SK-N-DZ (cell line): ENCODE measurements at regions not wholly inside any gene's neighbourhood (a gene's known extent, or its start where the extent isn't known, plus 50 kb on each side); places are given as distances from the start of the nearest gene placed in this dataset.
"Not testable (repeated sequence)": the region's sequence is repeated elsewhere in the genome, so short reads cannot be mapped to it uniquely, and the experiment has no call there.

Source experiments
- DNase-seq: peaks from one replicate; pipeline ENCODE4 v3.0.0-alpha.2; 2015; ENCODE audit warnings: low spot score

- no peak for DNase-seq
Measured at GRCh38 chr3:152581951-152582350, 253.0 kb upstream of the P2RY1 start.

DNA sequence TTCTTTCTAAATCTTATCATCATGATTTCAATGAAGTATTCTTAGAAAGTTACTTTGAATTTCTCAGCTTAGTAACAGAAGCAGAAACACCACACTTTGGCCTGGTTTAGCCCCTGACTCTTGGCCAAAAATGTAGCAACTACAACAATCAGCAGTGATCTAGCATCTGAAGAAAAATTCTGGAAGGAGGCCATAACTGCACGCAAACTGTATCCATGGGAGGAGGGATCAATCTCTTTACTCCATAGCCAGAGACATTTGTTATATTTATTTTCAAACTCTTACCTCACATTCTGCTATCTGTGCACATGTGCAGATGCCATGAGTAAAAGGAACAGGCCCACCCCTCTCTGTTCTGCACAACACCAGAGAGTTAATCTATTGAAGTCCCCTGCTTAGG is 251.0 kb upstream of the P2RY1 start:
- DNase-seq, result no peak

GRCh38 chr3:152586974-152587373 is 248.0 kb upstream of the P2RY1 start:
- DNase-seq, result no peak

DNA sequence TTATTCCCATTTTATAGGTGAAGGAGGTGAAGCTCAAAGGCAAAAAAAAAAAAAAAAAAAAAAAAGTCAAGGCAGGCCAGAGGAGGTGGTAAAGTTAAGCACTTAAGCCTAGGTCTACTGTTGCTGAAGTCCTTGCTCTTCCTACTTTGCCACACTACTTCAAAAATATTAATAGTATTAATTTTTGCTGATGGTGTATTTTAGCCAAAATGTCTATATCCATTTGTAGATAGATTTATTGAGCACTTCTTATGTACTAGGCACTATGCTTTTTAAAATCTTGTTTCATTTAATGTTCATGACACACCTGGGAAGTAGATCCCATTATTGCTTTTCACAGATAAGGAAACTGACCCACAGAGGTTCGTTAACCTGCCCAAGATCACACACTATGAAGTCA is 247.1 kb upstream of the P2RY1 start:
- DNase-seq, result no peak

DNA sequence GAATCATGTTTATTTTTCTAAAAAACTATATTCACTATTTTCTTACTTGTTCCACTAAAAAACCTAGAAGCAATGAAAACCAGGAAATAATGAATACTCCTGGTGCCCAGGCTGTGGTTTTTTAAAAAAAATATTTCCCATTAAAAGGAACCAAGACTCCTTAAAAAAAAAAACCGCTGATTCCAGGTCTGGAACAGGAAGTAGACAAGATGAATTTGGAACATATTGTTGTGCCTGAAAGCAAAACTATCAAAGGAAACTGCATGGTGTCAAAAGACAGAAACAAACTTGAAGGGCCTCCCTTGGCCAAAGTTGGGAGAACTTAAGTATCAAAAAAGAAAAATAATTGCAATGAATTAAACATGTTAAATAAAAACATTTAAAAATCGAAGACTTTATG is 245.3 kb upstream of the P2RY1 start:
- DNase-seq, result no peak

DNA sequence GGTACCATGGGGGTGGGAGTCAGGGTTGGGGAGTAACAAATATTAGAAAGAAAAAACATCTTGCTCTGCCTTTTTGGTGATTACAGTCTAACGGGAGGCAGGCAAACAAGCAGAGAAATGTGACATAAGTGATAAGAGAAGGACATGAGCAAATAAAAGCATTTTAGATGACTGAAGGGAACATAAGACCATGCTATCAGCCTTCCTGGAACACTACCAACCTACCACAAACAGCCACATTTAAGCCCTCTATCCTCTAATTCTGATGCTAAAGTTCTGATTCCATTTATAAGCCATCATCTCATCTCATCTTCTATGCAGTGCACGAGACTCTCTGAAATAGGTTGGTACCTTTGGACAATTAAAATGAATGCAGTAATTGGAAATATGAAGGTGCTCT is 243.4 kb upstream of the P2RY1 start:
- no peak for DNase-seq

DNA sequence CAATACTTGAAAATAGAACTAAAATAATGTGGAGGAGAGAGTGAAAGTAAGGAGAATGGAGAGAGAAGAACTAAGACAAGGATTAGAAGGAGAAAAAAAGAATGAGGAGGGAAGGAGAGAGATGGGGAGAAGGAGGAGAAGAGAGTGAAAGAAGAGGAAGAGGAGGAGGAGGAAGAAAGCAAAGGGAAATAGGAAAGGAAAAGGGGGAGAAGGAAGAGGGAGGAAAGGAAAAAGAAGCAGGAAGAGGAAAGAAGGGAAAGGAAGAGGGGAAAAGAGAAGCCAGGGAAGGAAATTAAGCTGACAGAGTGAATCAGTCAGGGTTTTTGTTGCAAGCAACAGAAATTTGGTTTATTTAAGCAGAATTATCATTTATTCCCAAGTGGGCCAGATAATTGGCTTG is 241.7 kb upstream of the P2RY1 start:
- DNase-seq, result no peak

- no peak for DNase-seq
Measured at GRCh38 chr3:152595975-152596821, 238.7 kb upstream of the P2RY1 start.

GRCh38 chr3:152596832-152597231 is 238.1 kb upstream of the P2RY1 start:
- DNase-seq, result not testable (repeated sequence)

GRCh38 chr3:152606146-152606545 is 228.8 kb upstream of the P2RY1 start:
- no peak for DNase-seq

DNA sequence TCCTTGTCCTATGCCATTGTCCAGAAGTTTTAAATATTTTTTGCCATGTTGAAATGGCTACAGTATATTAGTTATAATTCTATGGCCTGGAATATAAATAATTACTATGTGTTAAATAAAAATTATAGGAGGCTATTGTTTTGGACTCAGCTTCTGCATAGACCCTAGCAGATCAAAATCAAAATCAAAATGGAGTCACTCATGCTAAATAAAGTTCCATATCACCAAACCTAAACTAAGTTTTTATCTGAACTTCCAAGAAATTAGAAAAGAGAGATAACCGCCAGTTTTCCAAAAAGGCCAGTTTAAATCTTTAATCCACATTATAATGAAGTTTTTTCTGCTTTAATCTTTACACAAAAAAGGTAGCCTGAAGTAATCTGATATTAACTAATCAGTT is 227.8 kb upstream of the P2RY1 start:
- no peak for DNase-seq

GRCh38 chr3:152608696-152609594 is 226.0 kb upstream of the P2RY1 start:
- DNase-seq, result no peak

DNA sequence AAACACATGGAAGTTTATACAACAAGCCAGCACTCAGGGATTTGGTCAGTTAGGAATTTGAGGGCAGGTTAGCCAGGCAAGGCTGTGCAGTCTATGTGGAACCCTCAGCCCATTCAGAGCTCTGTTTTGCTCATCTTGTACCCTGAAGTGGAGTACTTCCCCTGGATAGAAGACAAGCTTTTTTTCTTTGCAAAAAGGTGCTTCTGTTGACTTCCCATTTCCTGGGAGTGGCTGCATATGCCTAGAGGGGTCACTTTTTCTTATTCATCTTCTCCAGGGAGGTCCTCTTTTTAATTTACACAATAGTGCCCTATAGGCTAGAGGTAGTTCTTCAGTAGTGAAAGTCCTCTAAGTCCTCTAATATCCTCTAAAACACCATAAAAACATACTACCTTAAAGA is 225.0 kb upstream of the P2RY1 start:
- no peak for DNase-seq

GRCh38 chr3:152610622-152611021 is 224.3 kb upstream of the P2RY1 start:
- DNase-seq, result no peak

DNA sequence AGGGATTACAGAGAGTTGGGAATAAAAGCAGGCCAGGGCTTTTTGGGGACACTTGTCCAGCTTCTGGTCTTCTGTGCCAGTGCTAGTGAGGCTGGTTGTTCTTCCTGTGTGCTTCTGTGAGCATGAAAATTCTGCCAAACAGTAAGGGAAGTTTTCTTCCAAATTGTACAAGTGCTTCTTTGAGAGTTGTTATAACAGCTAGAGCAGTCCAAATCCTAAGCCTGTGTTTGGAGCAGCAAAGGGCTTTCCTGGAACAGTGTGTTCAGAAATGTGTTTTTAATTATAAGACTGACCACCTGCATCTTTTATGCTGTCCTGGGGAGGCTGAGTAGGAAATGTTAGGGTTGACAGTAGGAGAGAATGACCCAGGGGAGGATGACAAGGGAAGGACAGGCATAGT is 223.0 kb upstream of the P2RY1 start:
- DNase-seq, result no peak

- no peak for DNase-seq
Measured at GRCh38 chr3:152613851-152614250, 221.1 kb upstream of the P2RY1 start.

DNA sequence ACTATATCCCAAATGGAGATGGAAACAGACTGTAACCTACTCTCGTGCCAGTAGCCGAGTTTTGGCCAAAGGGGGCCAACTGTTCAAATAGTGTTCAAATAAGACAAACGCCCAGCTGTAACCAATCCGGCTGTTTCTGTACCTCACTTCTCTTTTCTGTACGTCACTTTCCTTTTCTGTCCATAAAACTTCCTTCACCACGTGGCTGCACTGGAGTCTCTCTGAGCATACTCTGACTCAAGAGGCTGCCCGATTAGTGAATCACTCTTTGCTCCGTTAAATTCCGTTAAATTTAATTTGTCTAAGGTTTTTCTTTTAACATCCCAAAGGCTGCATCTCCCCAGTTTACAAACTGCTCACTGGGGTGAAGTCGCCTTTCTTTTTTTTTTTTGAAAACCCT is 219.2 kb upstream of the P2RY1 start:
- DNase-seq, result no peak

DNA sequence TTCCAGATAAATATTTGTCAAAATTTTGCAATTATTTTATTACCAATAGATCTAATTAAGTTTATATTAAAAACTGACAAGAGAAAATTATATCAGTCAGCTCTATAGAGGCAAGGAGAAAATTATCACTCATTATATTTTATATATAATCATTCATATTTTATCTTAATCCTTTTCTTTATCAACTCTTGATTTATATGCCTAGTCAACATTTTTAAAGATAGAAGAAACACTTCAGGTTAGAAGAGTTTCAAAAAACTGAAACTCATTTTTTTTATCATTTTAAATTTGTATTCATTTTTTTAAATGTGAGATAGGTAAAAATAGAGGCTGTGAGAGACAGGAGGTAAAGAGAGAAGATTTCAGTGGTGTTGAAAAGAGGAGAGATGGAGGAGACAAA is 217.3 kb upstream of the P2RY1 start:
- no peak for DNase-seq

DNA sequence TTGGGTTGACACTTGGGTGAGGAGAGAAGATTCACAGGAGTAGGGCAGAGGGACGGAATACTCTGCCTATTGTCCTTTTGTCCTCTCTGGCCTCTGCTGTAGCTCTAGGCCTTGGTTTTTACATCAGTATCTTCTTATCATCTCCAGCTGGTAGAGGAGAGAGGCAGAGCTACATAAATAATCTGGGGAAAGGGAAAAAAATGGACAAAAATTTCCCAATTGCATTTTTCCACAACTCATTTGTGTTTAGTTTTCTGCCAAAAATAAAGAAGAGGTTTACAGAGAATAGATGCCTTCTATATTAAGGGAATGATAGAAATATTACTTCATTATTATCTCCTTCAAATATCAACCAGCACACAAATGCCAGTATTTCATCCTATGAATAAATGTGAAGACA is 216.4 kb upstream of the P2RY1 start:
- DNase-seq, result no peak

GRCh38 chr3:152619691-152620090 is 215.2 kb upstream of the P2RY1 start:
- DNase-seq, result no peak

DNA sequence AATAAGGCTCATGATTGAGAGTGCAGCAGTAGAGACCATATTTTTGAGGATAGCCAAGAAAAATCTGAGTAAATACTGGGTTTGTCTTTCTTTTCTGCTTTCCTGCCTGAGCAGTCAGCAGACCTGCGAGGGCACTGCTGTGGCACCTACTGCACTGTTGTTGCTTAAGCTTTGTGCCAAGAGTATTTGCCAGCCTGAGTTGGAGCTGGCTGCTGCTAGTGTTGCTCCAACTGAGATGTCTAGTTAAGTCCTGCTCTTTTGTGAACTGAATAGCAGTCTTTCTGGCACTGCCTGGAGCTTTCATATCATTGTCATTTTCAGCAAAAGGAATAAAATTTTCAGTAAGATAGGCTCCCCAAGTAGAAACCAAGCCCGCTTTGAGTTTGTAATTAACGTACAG is 214.5 kb upstream of the P2RY1 start:
- no peak for DNase-seq

- DNase-seq, result no peak
Measured at GRCh38 chr3:152621006-152621868, 213.7 kb upstream of the P2RY1 start.
